HCT116 (cell line): ENCODE measurements at regions not wholly inside any gene's neighbourhood (a gene's known extent, or its start where the extent isn't known, plus 50 kb on each side); places are given as distances from the start of the nearest gene placed in this dataset.

Experiments
- ATAC-seq: fragments of 200-7000 bp; cut with Tn5 transposase; 2 replicates; pipeline ENCODE4 v1.9.1; 2020; ENCODE audit warnings: mild to moderate bottlenecking, moderate library complexity
- BruUV-seq: library from RNA; stranded (reverse); fragments of 400-500 nt; replicated peaks from 2 replicates; lab custom pipeline; 2021; lab: Mats Ljungman, UMichigan
- CTCF ChIA-PET: fragments of 300-600 bp; sonication (Branson Sonifier 250); formaldehyde crosslinking; loops from one replicate; lab custom pipeline; 2021; ENCODE audit warnings: antibody characterized with exemption; lab: Charles Lee
- POLR2A ChIA-PET: fragments of 300-600, 350-600 bp; sonication (Branson Sonifier 250); formaldehyde crosslinking; loops from one replicate; lab custom pipeline; 2021; ENCODE audit warnings: antibody characterized with exemption; lab: Charles Lee
- RAD21 ChIA-PET, 2 experiments: fragments of 300-600 bp; sonication (Branson Sonifier 250); formaldehyde crosslinking; loops; one replicate each; lab custom pipeline; 2023; ENCODE audit warnings: low total read pairs in 2 of 2; ENCODE audit not compliant: uncharacterized antibody in 2 of 2, unreplicated experiment in 2 of 2, low non-redundant PET in 1 of 2; lab: Charles Lee
- DNase-seq: peaks from one replicate; pipeline ENCODE4 v3.0.0-alpha.2; 2010; ENCODE audit warnings: low read depth, low spot score
- H2AFZ ChIP-seq: fragments of 200-600 bp; shearing (Covaris generic), sonication (generic); 2 replicates; pipeline ENCODE4 v1.6.1; 2017; ENCODE audit warnings: low read depth, mixed run types, mixed read lengths, antibody characterized with exemption, low read length; ENCODE audit not compliant: poor library complexity, severe bottlenecking
- H3K27ac ChIP-seq: 2 replicates; pipeline ENCODE4 v1.5.1; 2012; ENCODE audit warnings: low read depth, low read length
- H3K27me3 ChIP-seq: fragments of 200-600 bp; sonication (generic); 2 replicates; pipeline ENCODE4 v1.6.1; 2016; ENCODE audit warnings: mixed run types, low read length, mixed read lengths; ENCODE audit not compliant: insufficient read depth
- H3K36me3 ChIP-seq, 2 experiments: fragments of 200-500 bp in 1 of 2; fragments of 200-600 bp in 1 of 2; sonication (Bioruptor generic) in 1 of 2; sonication (generic) in 1 of 2; 2 replicates each; pipeline versions ENCODE4 v1.5.1 to v1.6.1; 2014 to 2016; ENCODE audit warnings: low read length in 2 of 2, inconsistent platforms in 1 of 2, mixed read lengths in 1 of 2, mixed run types in 1 of 2; ENCODE audit not compliant: insufficient read depth in 2 of 2, control insufficient read depth in 1 of 2
- H3K4me1 ChIP-seq, 2 experiments: fragments of 200-600 bp in 1 of 2; sonication (generic) in 1 of 2; 2 replicates each; pipeline versions ENCODE4 v1.5.1 to v1.6.1; 2012 to 2017; ENCODE audit warnings: low read length in 2 of 2, inconsistent platforms in 1 of 2, mild to moderate bottlenecking in 1 of 2, mixed read lengths in 1 of 2, mixed run types in 1 of 2, moderate library complexity in 1 of 2; ENCODE audit not compliant: insufficient read depth in 2 of 2, control insufficient read depth in 1 of 2
- H3K4me2 ChIP-seq: fragments of 200-600 bp; sonication (generic); 2 replicates; pipeline ENCODE4 v1.6.1; 2017; ENCODE audit warnings: mixed run types, low read length, mixed read lengths
- H3K4me3 ChIP-seq, 2 experiments: fragments of 200-600 bp in 1 of 2; sonication (generic) in 1 of 2; replicated peaks in 1 of 2; 2 replicates each; pipeline ENCODE4 v1.5.1; 2011 to 2016; ENCODE audit warnings: low read length in 2 of 2, control low read depth in 1 of 2, low read depth in 1 of 2, mild to moderate bottlenecking in 1 of 2, mixed read lengths in 1 of 2, mixed run types in 1 of 2
- H3K79me2 ChIP-seq: fragments of 200-600 bp; sonication (generic); 2 replicates; pipeline ENCODE4 v1.6.1; 2017; ENCODE audit warnings: mild to moderate bottlenecking, mixed run types, low read length, moderate library complexity, mixed read lengths; ENCODE audit not compliant: insufficient read depth
- H3K9ac ChIP-seq: fragments of 200-600 bp; sonication (generic); 2 replicates; pipeline ENCODE4 v1.6.1; 2016; ENCODE audit warnings: low read length, mixed read lengths
- H3K9me2 ChIP-seq: fragments of 200-600 bp; sonication (generic), shearing (Covaris generic); 2 replicates; pipeline ENCODE4 v1.6.1; 2017; ENCODE audit warnings: mixed run types, mild to moderate bottlenecking, moderate library complexity; ENCODE audit not compliant: insufficient read depth
- H3K9me3 ChIP-seq, 2 experiments: fragments of 200-500 bp in 1 of 2; fragments of 200-600 bp in 1 of 2; sonication (Bioruptor generic) in 1 of 2; sonication (generic) in 1 of 2; 2 replicates each; pipeline ENCODE4 v1.6.1; 2014 to 2017; ENCODE audit warnings: low read length in 2 of 2, mixed read lengths in 2 of 2, inconsistent platforms in 1 of 2, low read depth in 1 of 2, mild to moderate bottlenecking in 1 of 2, mixed run types in 1 of 2, moderate library complexity in 1 of 2; ENCODE audit not compliant: control insufficient read depth in 1 of 2, insufficient read depth in 1 of 2
- H4K20me1 ChIP-seq: fragments of 200-600 bp; sonication (generic), shearing (Covaris generic); 2 replicates; pipeline ENCODE4 v1.6.1; 2017; ENCODE audit warnings: mixed run types, mild to moderate bottlenecking, moderate library complexity; ENCODE audit not compliant: insufficient read depth
- FOSL1 ChIP-seq: IDR thresholded peaks from 2 replicates; pipeline ENCODE4 v1.6.1; 2012; ENCODE audit warnings: low read depth
- REST ChIP-seq: IDR thresholded peaks from 2 replicates; pipeline ENCODE4 v1.6.1; 2012; ENCODE audit warnings: low read depth
- SRF ChIP-seq: IDR thresholded peaks from 2 replicates; pipeline ENCODE4 v1.6.1; 2012; ENCODE audit warnings: low read depth
- YY1 ChIP-seq: IDR thresholded peaks from 2 replicates; pipeline ENCODE4 v1.6.1; 2011; ENCODE audit warnings: low read length, low read depth, moderate library complexity, mild to moderate bottlenecking; ENCODE audit not compliant: insufficient replicate concordance; ENCODE audit errors: extremely low read depth
- ZNF274 ChIP-seq: fragments of 200-500 bp; sonication (Bioruptor generic); IDR thresholded peaks from 2 replicates; pipeline ENCODE4 v1.6.1; 2014; ENCODE audit warnings: mild to moderate bottlenecking, low read depth, low read length, inconsistent platforms
- intact Hi-C: fragments of 100-400 bp; cut with micrococcal nuclease; formaldehyde crosslinking; loops from 2 replicates; pipeline ENCODE4 v1.10.0; 2022
- TF ChIP-seq, protein P1 (sequence below): IDR thresholded peaks from 2 replicates; pipeline ENCODE4 v1.6.1; 2011; ENCODE audit warnings: mild to moderate bottlenecking, low read length, moderate library complexity; ENCODE audit not compliant: insufficient replicate concordance; ENCODE audit errors: extremely low read depth

- no peaks in the 10 kb centered on the region for H3K36me3 ChIP-seq
- ChIA-PET POLR2A (no interaction called here), RAD21 (no interaction called here), CTCF (no interaction called here)
- H3K27ac ChIP-seq, result no peak overlapping the region
- no peaks in the 10 kb centered on the region for H3K79me2 ChIP-seq
- H3K27me3 ChIP-seq, result peaks cover 17% of the 10 kb centered on the region
- no TSS peak for BruUV-seq
- H3K4me1 ChIP-seq, result no peaks in the 10 kb centered on the region
- no peaks in the 10 kb centered on the region for H4K20me1 ChIP-seq
- no peaks in the 10 kb centered on the region for H3K9me3 ChIP-seq
- no peak overlapping the region for H3K4me2 ChIP-seq
- DNase-seq (no peak), ATAC-seq (no peak)
- no peaks in the 10 kb centered on the region for H3K9me2 ChIP-seq
- TF ChIP-seq FOSL1, result no peak
- no peak for TF ChIP-seq ZNF274
- no peak for TF ChIP-seq SRF
- intact Hi-C loops, result no loop called here
- no peak overlapping the region for H2AFZ ChIP-seq
- no peak overlapping the region for H3K9ac ChIP-seq
- H3K4me3 ChIP-seq, result no peak overlapping the region
Observed at GRCh38 chr12:131615326-131616042, 95.4 kb upstream of the SFSWAP start.

DNA sequence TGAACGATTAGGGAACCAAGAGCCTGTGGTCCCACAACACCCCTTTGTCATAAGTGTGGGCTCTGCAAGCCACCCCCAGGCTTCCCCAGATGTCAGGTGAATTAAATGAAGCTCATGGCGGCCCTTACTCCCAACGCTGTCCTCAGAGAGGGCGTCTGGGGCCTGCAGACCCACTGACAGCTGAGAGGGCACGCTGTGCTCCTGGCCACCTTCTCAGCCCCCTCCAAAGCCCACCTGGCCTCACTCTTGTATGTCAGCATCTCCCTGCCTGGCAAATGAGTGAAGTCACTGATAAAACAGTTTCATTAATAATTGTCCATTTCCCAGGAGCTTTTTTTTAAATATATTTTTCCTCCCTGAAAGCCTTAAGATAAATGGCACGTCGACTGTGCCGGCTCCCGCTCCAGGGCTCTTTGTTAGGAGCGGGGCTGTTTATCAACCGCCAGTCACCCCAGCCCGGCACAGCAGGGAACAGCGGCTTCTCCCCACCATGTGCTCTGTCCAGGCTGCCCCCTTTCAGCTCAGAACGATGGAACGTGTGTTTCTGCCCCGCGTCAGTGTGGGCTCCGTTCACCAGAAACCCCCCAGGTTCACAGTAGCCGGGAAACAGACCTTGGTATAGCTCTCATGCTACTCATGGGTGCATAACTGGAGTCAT, 94.7 kb upstream of the SFSWAP start:
- Histone ChIP-seq H3K4me2 (no peak overlapping the region), H3K4me3 (no peak overlapping the region), H3K36me3 (no peaks in the 10 kb centered on the region), H2AFZ (no peak overlapping the region), H3K79me2 (no peaks in the 10 kb centered on the region), H3K9me2 (no peaks in the 10 kb centered on the region), H3K4me1 (no peaks in the 10 kb centered on the region), H3K27ac (no peak overlapping the region), H4K20me1 (no peaks in the 10 kb centered on the region), H3K9me3 (no peaks in the 10 kb centered on the region), H3K9ac (no peak overlapping the region), H3K27me3 (peaks cover 17% of the 10 kb centered on the region)
- ATAC-seq, result no peak
- BruUV-seq, result no TSS peak
- ChIA-PET POLR2A (no interaction called here), CTCF (no interaction called here), RAD21 (no interaction called here)
- no peak for DNase-seq
- intact Hi-C loops, result no loop called here
- no peak for TF ChIP-seq SRF
- TF ChIP-seq, protein P1, sequence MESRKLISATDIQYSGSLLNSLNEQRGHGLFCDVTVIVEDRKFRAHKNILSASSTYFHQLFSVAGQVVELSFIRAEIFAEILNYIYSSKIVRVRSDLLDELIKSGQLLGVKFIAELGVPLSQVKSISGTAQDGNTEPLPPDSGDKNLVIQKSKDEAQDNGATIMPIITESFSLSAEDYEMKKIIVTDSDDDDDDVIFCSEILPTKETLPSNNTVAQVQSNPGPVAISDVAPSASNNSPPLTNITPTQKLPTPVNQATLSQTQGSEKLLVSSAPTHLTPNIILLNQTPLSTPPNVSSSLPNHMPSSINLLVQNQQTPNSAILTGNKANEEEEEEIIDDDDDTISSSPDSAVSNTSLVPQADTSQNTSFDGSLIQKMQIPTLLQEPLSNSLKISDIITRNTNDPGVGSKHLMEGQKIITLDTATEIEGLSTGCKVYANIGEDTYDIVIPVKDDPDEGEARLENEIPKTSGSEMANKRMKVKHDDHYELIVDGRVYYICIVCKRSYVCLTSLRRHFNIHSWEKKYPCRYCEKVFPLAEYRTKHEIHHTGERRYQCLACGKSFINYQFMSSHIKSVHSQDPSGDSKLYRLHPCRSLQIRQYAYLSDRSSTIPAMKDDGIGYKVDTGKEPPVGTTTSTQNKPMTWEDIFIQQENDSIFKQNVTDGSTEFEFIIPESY, result no peak
- TF ChIP-seq REST, result no peak
- no peak for TF ChIP-seq YY1
